Heart left ventricle (tissue), 16 donors: ENCODE measurements at regions not wholly inside any gene's neighbourhood (a gene's known extent, or its start where the extent isn't known, plus 50 kb on each side); places are given as distances from the start of the nearest gene placed in this dataset.

Experiments used
- ATAC-seq, 4 donors: fragments of 200-7000 bp; cut with Tn5 transposase; one replicate each; pipeline ENCODE4 v1.9.1; 2020 to 2022; ENCODE audit warnings: moderate library complexity in 4 of 4, mild to moderate bottlenecking in 3 of 4, moderate number of reproducible peaks in 1 of 4
- DNase-seq, 5 donors: peaks; one replicate each; pipeline ENCODE4 v3.0.0-alpha.2; 2020
- H3K27ac ChIP-seq, 12 donors: fragments of 200-600 bp; sonication (generic) in 4 of 12; one replicate each; pipeline versions ENCODE4 v1.5.0 to v1.8.0; 2016 to 2022; ENCODE audit warnings: mild to moderate bottlenecking in 2 of 12
- H3K27me3 ChIP-seq, 9 donors: fragments of 200-600 bp; sonication (generic) in 2 of 9; one replicate each; pipeline versions ENCODE4 v1.5.1 to v1.8.0; 2016 to 2022; ENCODE audit warnings: mild to moderate bottlenecking in 3 of 9
- H3K36me3 ChIP-seq, 9 donors: fragments of 200-600 bp; sonication (generic) in 2 of 9; one replicate each; pipeline versions ENCODE4 v1.5.0 to v1.8.0; 2018 to 2022; ENCODE audit warnings: mild to moderate bottlenecking in 2 of 9
- H3K4me1 ChIP-seq, 12 donors: fragments of 200-600 bp; sonication (generic) in 4 of 12; one replicate each; pipeline versions ENCODE4 v1.5.0 to v1.8.0; 2016 to 2022; ENCODE audit warnings: mild to moderate bottlenecking in 3 of 12
- H3K4me3 ChIP-seq, 12 donors: fragments of 200-600 bp; sonication (generic) in 4 of 12; one replicate each; pipeline versions ENCODE4 v1.5.0 to v1.8.0; 2017 to 2022; ENCODE audit warnings: mild to moderate bottlenecking in 9 of 12, moderate library complexity in 4 of 12
- H3K9me3 ChIP-seq, 12 donors: fragments of 200-600 bp; sonication (generic) in 4 of 12; one replicate each; pipeline versions ENCODE4 v1.5.0 to v1.8.0; 2016 to 2022; ENCODE audit warnings: mild to moderate bottlenecking in 1 of 12
- POLR2A ChIP-seq, 2 donors: fragments of 450-650 bp; IDR thresholded peaks; one replicate each; pipeline ENCODE4 v1.6.1; 2017; ENCODE audit warnings: antibody characterized with exemption in 2 of 2, mild to moderate bottlenecking in 2 of 2, moderate library complexity in 2 of 2
- WGBS, 4 donors: extraction: QIAGEN DNeasy Blood & Tissue Kit in 2 of 4; methylation state at CpG; one replicate each; pipeline versions ENCODE4 v1.1.5 to v1.1.7; 2013 to 2018; 5-methylcytosine and 5-hydroxymethylcytosine counted together
- intact Hi-C, 10 donors: fragments of 100-400 bp; cut with DNase I; formaldehyde crosslinking; loops; one replicate each; pipeline versions ENCODE4 v1.11.1 to v1.14.2; 2022
- TF ChIP-seq, protein P1 (sequence below), 12 donors: fragments of 200-600 bp; sonication (generic) in 4 of 12; IDR thresholded peaks; one replicate each; pipeline versions ENCODE4 v1.5.0 to v1.8.0; 2018 to 2022; ENCODE audit warnings: antibody characterized with exemption in 12 of 12, mild to moderate bottlenecking in 5 of 12
- donor health status: ischemic (EF 13 %, LVEDD 7.1; RV severe dilation, severe dysfunction).
- donor health status: healthy with polysubstance abuse.
- donor health status: DM: no; HTN: yes; CAD: no.
- donor health status: DM: no; HTN: no; CAD: no.
- donor health status: ischemic (EF 25% LVEDD 6.9; RV normal size, moderate dysfunction).
- donor health status: ischemic (EF 25% LVEDD 5.7; RV mildly dilated, moderate dysfunction).
- donor health status: healthy.
- donor health status: DM: yes; HTN: yes; CAD: no.
- donor health status: ischemic (EF 35%, LVEDD 5.7; RV mildly dilated, moderate dysfunction).
- donor health status: nonischemic (EF 11% LVEDD 7.7; RV severe dilation, severe dysfunction).
- donor health status: DM: yes; HTN: yes; CAD: no.
- donor health status: PGD.
- donor health status: ischemic (EF 29% LVEDD 5.4; RV normal size, mild dysfunction).
- donor health status: nonischemic (EF 23%, LVEDD 6.1; RV moderate dilation, normal function).

DNA sequence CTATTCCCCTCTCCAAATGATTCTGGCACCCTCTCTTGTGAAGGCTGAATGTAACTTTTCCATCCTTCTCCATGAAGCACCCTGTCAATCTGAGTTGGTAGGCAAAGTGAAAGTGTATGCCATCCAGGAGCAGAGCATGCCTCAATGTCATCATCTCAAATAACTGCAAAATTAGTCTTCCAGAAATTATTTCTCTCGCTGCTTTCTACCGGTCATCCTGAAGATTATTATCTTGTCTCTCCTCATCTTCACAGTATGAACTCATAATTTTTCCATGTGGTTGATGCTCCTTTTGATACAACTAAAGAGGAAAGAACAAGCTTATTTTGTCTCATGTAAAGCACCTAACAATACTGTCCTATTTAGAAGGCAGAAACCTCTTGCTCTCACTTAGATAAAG, 285.5 kb upstream of the PCDH7 start:
- Histone ChIP-seq H3K9me3 (peaks cover 0 to 5% (median 0%) of the 10 kb centered on the region in 12 donors), H3K36me3 (no peaks in the 10 kb centered on the region), H3K4me3 (no peak overlapping the region), H3K4me1 (no peaks in the 10 kb centered on the region), H3K27me3 (no peaks in the 10 kb centered on the region), H3K27ac (no peak overlapping the region)
- TF ChIP-seq, protein P1, sequence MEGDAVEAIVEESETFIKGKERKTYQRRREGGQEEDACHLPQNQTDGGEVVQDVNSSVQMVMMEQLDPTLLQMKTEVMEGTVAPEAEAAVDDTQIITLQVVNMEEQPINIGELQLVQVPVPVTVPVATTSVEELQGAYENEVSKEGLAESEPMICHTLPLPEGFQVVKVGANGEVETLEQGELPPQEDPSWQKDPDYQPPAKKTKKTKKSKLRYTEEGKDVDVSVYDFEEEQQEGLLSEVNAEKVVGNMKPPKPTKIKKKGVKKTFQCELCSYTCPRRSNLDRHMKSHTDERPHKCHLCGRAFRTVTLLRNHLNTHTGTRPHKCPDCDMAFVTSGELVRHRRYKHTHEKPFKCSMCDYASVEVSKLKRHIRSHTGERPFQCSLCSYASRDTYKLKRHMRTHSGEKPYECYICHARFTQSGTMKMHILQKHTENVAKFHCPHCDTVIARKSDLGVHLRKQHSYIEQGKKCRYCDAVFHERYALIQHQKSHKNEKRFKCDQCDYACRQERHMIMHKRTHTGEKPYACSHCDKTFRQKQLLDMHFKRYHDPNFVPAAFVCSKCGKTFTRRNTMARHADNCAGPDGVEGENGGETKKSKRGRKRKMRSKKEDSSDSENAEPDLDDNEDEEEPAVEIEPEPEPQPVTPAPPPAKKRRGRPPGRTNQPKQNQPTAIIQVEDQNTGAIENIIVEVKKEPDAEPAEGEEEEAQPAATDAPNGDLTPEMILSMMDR (IDR thresholded peaks at IDR 0.05), result no peak
- no peak for TF ChIP-seq POLR2A (IDR thresholded peaks at IDR 0.05)
- ATAC-seq (no peak), DNase-seq (no peak)
- WGBS, 4 donors, result 43 to 49% (median 45%) methylated on average over 2 of the region's 2 CpGs
- intact Hi-C loops, result no loop called here

DNA sequence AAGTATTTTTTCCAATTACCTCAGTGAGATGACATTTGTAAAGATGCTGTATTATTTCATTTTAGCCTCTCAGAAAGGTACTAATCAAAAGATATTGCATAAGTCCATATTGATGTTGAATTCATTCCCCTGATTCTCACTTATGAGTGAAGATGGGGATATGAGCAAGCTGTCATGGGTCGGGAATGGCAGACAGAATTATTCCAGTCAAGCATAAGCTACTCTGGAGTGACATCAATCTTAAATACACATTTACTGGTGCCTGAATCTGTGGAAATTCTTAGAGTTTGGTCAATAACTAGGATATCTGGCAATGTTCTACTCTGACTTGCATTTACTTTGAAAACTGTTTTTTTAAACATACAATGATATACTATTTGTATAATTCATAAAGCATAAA, 283.8 kb upstream of the PCDH7 start:
- ATAC-seq, result no peak
- Histone ChIP-seq H3K27ac (no peak overlapping the region), H3K27me3 (no peaks in the 10 kb centered on the region), H3K9me3 (peaks cover 0 to 5% (median 0%) of the 10 kb centered on the region in 12 donors), H3K4me3 (no peak overlapping the region), H3K4me1 (no peaks in the 10 kb centered on the region), H3K36me3 (no peaks in the 10 kb centered on the region)
- WGBS, 4 donors, result 38 to 69% (median 63%) methylated on average over 1 of the region's 1 CpG
- intact Hi-C loops, result no loop called here
- TF ChIP-seq, protein P1 (IDR thresholded peaks at IDR 0.05), result no peak
- TF ChIP-seq POLR2A (IDR thresholded peaks at IDR 0.05), result no peak
- DNase-seq, result no peak

DNA sequence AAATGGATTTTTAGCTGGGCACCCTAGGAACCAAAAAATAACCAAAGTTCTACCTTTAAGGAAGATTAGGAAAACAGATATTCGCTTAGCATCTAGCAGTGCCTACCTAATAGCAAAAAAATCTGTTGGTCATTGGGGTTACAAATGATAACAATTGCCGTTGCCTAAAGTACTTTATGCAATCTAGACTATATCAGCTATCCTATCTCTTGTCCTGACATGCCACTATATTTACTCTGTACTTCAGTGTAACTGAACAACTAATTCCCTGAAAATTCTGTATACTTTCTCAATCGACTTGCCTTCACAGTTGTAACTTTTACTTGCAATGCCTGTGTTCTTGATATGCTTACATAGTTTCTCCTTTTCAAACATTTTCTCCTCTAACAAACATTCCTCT, 282.9 kb upstream of the PCDH7 start:
- no peak for ATAC-seq
- Histone ChIP-seq H3K9me3 (peaks cover 0 to 2% (median 0%) of the 10 kb centered on the region in 12 donors), H3K36me3 (no peaks in the 10 kb centered on the region), H3K27ac (no peak overlapping the region), H3K27me3 (no peaks in the 10 kb centered on the region), H3K4me3 (no peak overlapping the region), H3K4me1 (no peaks in the 10 kb centered on the region)
- intact Hi-C loops, result no loop called here
- DNase-seq, result no peak
- no peak for TF ChIP-seq POLR2A (IDR thresholded peaks at IDR 0.05)
- TF ChIP-seq, protein P1 (IDR thresholded peaks at IDR 0.05), result no peak
- 56 to 62% (median 59%) methylated on average over 3 of the region's 3 CpGs for WGBS, 4 donors

DNA sequence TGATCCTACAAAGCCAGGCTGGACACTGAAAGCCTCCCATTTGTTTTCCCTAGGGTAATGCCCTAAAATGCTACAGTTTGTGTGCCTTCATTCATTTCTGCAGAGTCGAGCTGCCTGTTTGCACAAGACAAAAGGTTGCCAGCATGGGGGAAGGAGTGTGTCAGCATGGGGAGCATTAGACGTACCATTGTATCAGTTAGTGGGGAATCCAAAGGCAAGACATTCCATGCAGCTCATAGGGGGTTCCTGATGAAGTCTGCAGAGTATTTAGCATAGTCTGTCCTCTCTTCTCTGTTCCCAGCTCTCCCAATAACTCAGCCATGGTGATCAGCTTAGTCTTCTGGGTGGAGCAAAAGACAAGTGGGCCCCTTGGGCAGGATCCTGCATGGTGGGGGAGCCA, 276.9 kb upstream of the PCDH7 start:
- intact Hi-C loops, result no loop called here
- no peak for ATAC-seq
- DNase-seq, result no peak
- no peaks in the 10 kb centered on the region for H3K4me1 ChIP-seq
- 24 to 54% (median 27%) methylated on average over 2 of the region's 2 CpGs for WGBS, 4 donors
- H3K27me3 ChIP-seq, result no peaks in the 10 kb centered on the region
- H3K9me3 ChIP-seq, result no peaks in the 10 kb centered on the region
- H3K27ac ChIP-seq, result no peak overlapping the region
- H3K4me3 ChIP-seq, result no peak overlapping the region
- no peaks in the 10 kb centered on the region for H3K36me3 ChIP-seq
- no peak for TF ChIP-seq POLR2A (IDR thresholded peaks at IDR 0.05)
- TF ChIP-seq, protein P1 (IDR thresholded peaks at IDR 0.05), result no peak
